Esophagus muscularis mucosa (tissue), 4 donors: ENCODE measurements at regions not wholly inside any gene's neighbourhood (a gene's known extent, or its start where the extent isn't known, plus 50 kb on each side); places are given as distances from the start of the nearest gene placed in this dataset.

Experiments used
- DNase-seq: peaks from one replicate; pipeline ENCODE4 v3.0.0-alpha.2; 2017; ENCODE audit errors: extremely low spot score
- H3K27ac ChIP-seq, 4 donors: fragments of 200-600 bp; sonication (generic); replicated peaks in 1 of 4; 1 replicate in 3 of 4; 2 replicates in 1 of 4; pipeline ENCODE4 v1.5.1; 2016 to 2019; ENCODE audit warnings: mild to moderate bottlenecking in 1 of 4
- H3K27me3 ChIP-seq, 4 donors: fragments of 200-600 bp; sonication (generic); one replicate each; pipeline versions ENCODE4 v1.5.1 to v1.6.0; 2016 to 2019
- H3K36me3 ChIP-seq, 4 donors: fragments of 200-600 bp; sonication (generic); one replicate each; pipeline ENCODE4 v1.5.1; 2016 to 2019
- H3K4me1 ChIP-seq, 4 donors: fragments of 200-600 bp; sonication (generic); one replicate each; pipeline ENCODE4 v1.5.1; 2016 to 2019
- H3K4me3 ChIP-seq, 4 donors: fragments of 200-600 bp; sonication (generic); 1 replicate in 2 of 4; 2 replicates in 2 of 4; pipeline ENCODE4 v1.5.1; 2016 to 2019; ENCODE audit warnings: mild to moderate bottlenecking in 4 of 4, moderate library complexity in 1 of 4
- H3K9me3 ChIP-seq, 4 donors: fragments of 200-600 bp; sonication (generic); 1 replicate in 3 of 4; 2 replicates in 1 of 4; pipeline ENCODE4 v1.5.1; 2016 to 2019
- EP300 ChIP-seq: sonication (generic); formaldehyde crosslinking; IDR thresholded peaks from one replicate; pipeline ENCODE4 v1.6.1; 2017; ENCODE audit warnings: antibody characterized with exemption
- POLR2A ChIP-seq: fragments of 450-650 bp; IDR thresholded peaks from one replicate; pipeline ENCODE4 v1.6.1; 2017; ENCODE audit warnings: antibody characterized with exemption, moderate library complexity, mild to moderate bottlenecking, low read depth
- POLR2AphosphoS5 ChIP-seq, 2 donors: sonication (generic); formaldehyde crosslinking; IDR thresholded peaks; one replicate each; pipeline ENCODE4 v1.6.1; 2017; ENCODE audit warnings: antibody characterized with exemption in 2 of 2
- WGBS: methylation state at CpG from one replicate; pipeline ENCODE4 v1.1.5; 2018; 5-methylcytosine and 5-hydroxymethylcytosine counted together
- intact Hi-C: fragments of 100-400 bp; cut with DNase I; formaldehyde crosslinking; loops from one replicate; pipeline ENCODE4 v1.15.1; 2023
- TF ChIP-seq, protein P1 (sequence below), 3 experiments: fragments of 200-600 bp in 2 of 3; fragments of 450-650 bp in 1 of 3; sonication (generic) in 2 of 3; IDR thresholded peaks; one replicate each; pipeline ENCODE4 v1.5.1; 2017 to 2019; ENCODE audit warnings: antibody characterized with exemption in 3 of 3, mild to moderate bottlenecking in 2 of 3, moderate library complexity in 1 of 3

DNA sequence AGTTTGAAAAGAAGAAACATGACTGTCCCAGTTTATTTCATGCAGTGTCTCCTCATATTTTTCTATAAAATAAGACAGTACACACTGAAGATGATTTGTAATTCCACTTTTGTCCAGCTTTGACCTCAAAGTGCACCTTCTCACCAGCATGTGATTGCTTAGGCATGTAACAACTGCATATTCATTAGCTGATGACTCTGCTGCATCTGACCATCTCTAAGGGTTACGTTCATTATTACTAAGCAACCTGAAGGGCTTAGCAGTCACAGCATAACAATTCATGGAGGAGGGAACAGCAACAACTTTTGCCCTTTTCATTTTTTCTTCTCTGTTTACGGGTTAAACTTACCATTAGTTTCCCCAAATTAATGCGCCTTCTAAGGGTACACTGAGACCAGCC lies 330.6 kb upstream of the PIK3C3 start:
- intact Hi-C loops, result no loop called here
- no peaks in the 10 kb centered on the region for H3K4me1 ChIP-seq
- WGBS, result 89% methylated on average over 3 of the region's 3 CpGs
- no peaks in the 10 kb centered on the region for H3K9me3 ChIP-seq
- no peak overlapping the region for H3K4me3 ChIP-seq
- no peak for DNase-seq
- H3K36me3 ChIP-seq, result no peaks in the 10 kb centered on the region
- no peak overlapping the region for H3K27ac ChIP-seq
- TF ChIP-seq POLR2AphosphoS5 (IDR thresholded peaks at IDR 0.05), result no peak
- TF ChIP-seq, protein P1, sequence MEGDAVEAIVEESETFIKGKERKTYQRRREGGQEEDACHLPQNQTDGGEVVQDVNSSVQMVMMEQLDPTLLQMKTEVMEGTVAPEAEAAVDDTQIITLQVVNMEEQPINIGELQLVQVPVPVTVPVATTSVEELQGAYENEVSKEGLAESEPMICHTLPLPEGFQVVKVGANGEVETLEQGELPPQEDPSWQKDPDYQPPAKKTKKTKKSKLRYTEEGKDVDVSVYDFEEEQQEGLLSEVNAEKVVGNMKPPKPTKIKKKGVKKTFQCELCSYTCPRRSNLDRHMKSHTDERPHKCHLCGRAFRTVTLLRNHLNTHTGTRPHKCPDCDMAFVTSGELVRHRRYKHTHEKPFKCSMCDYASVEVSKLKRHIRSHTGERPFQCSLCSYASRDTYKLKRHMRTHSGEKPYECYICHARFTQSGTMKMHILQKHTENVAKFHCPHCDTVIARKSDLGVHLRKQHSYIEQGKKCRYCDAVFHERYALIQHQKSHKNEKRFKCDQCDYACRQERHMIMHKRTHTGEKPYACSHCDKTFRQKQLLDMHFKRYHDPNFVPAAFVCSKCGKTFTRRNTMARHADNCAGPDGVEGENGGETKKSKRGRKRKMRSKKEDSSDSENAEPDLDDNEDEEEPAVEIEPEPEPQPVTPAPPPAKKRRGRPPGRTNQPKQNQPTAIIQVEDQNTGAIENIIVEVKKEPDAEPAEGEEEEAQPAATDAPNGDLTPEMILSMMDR (IDR thresholded peaks at IDR 0.05), result no peak
- TF ChIP-seq POLR2A, result no peak
- TF ChIP-seq EP300, result no peak
- no peaks in the 10 kb centered on the region for H3K27me3 ChIP-seq

DNA sequence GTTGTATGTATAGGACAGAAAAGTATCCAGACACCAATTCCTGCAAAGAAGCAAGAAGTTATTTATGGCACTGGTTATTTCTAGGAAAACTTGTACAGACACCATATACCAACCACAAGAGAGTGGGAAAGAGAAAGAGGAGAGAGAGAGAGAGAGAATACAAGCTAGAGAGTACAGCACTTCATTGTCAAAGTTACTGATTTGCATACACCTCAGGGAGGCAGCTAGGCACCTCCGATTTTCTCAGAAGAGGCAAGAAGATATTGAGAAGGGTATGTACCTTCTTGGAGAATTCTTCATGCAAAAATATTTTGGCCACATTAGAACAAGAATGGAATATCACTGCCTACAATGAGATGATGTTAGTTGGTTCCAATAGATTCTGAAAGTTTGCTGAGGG lies 333.9 kb upstream of the PIK3C3 start:
- intact Hi-C loops, result no loop called here
- no peaks in the 10 kb centered on the region for H3K4me1 ChIP-seq
- no peak overlapping the region for H3K4me3 ChIP-seq
- TF ChIP-seq EP300 (no peak), POLR2A (no peak)
- H3K27ac ChIP-seq, result no peak overlapping the region
- H3K27me3 ChIP-seq, result no peaks in the 10 kb centered on the region
- DNase-seq, result no peak
- H3K9me3 ChIP-seq, result no peaks in the 10 kb centered on the region
- no peaks in the 10 kb centered on the region for H3K36me3 ChIP-seq
- WGBS, result 60% methylated on average over 1 of the region's 1 CpG

- H3K9me3 ChIP-seq, result no peaks in the 10 kb centered on the region
- no peaks in the 10 kb centered on the region for H3K36me3 ChIP-seq
- no peak overlapping the region for H3K27ac ChIP-seq
- WGBS, result 47% methylated on average over 1 of the region's 1 CpG
- H3K27me3 ChIP-seq, result no peaks in the 10 kb centered on the region
- TF ChIP-seq POLR2AphosphoS5 (IDR thresholded peaks at IDR 0.05), result no peak
- TF ChIP-seq, protein P1 (IDR thresholded peaks at IDR 0.05), result no peak
- TF ChIP-seq POLR2A, result no peak
- TF ChIP-seq EP300, result no peak
- H3K4me3 ChIP-seq, result no peak overlapping the region
- no peaks in the 10 kb centered on the region for H3K4me1 ChIP-seq
- no peak for DNase-seq
- intact Hi-C loops, result no loop called here
Measured at GRCh38 chr18:41618147-41618546, 336.9 kb upstream of the PIK3C3 start.

DNA sequence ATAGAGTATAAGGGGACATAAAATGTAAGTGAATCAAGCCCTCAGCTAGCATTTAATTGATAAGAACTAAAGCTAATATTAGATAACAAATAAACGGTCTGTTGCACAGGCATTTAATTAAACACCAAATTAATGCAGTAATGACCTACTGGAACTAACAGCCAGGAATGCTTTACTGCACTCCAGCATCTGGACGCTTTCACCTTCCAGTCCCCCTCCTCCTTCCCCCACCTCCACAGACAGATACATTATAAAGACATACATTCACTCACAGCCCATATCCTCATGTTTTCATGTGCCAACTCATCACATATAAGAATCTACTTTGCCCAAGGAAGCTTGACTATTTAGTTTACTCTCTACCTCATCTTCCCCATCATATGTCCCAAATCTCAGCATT lies 337.4 kb upstream of the PIK3C3 start:
- H3K9me3 ChIP-seq, result no peaks in the 10 kb centered on the region
- H3K27ac ChIP-seq, result no peak overlapping the region
- H3K27me3 ChIP-seq, result no peaks in the 10 kb centered on the region
- 41% methylated on average over 2 of the region's 2 CpGs for WGBS
- H3K36me3 ChIP-seq, result no peaks in the 10 kb centered on the region
- intact Hi-C loops, result no loop called here
- H3K4me3 ChIP-seq, result no peak overlapping the region
- DNase-seq, result no peak
- TF ChIP-seq POLR2AphosphoS5 (IDR thresholded peaks at IDR 0.05) (no peak), EP300 (no peak), POLR2A (no peak)
- TF ChIP-seq, protein P1 (IDR thresholded peaks at IDR 0.05), result no peak
- H3K4me1 ChIP-seq, result no peaks in the 10 kb centered on the region

DNA sequence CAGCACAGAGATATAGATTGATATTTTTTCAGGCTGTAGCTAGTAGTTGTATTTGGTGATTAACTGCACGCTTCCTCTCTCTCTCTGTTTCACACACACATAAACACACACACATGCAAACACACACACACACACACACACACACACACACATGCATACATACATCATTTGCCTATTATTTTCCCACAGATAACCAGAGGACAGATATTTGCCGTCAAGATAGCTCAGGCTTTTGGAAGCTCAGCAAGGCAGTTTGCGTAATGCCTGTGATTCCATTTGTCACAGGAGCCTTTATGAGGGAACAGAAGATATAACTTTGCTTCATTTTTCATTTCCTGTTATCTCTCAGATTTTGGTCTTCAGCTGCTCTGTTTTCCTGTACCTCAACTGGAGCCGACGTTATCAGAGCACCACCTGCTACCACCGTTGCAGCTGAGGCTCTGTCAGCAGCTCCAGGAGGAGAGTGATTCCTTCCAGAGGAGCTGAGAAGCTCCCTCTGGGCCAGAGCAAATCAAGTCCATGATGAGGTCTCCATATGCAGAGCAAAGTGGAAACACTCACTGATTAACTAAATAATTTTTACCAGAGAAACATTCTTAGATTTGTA lies 341.9 kb upstream of the PIK3C3 start:
- no peaks in the 10 kb centered on the region for H3K4me1 ChIP-seq
- H3K27ac ChIP-seq, result no peak overlapping the region
- H3K36me3 ChIP-seq, result no peaks in the 10 kb centered on the region
- TF ChIP-seq POLR2AphosphoS5 (IDR thresholded peaks at IDR 0.05) (no peak), POLR2A (no peak), EP300 (no peak)
- TF ChIP-seq, protein P1 (IDR thresholded peaks at IDR 0.05), result no peak
- no peak overlapping the region for H3K4me3 ChIP-seq
- DNase-seq, result no peak
- no peaks in the 10 kb centered on the region for H3K9me3 ChIP-seq
- WGBS, result 68% methylated on average over 6 of the region's 6 CpGs
- no peaks in the 10 kb centered on the region for H3K27me3 ChIP-seq
- intact Hi-C loops, result no loop called here
